ENCODE measurements at regions not wholly inside any gene's neighbourhood (a gene's known extent, or its start where the extent isn't known, plus 50 kb on each side); places are given as distances from the start of the nearest gene placed in this dataset.

DNA sequence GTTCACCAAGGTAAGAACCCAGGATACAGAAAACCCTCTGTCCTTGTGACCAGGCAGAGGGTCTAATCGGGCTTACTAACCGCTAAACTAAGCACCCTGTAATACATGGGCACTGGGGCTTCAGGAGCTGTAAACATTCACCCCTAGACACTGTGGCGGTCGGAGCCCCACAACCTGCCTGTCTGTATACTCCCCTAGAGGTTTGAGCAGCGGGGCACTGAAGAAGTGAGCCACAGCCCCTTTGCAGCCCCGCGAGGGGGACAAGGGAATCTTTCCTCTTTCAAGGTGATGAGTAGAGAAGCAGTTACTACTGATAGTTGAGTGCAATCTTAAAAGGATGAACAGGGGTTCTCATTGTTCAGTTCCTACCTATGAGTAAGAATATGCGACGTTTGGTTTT is 397.2 kb downstream of the AEBP2 start:
- Histone ChIP-seq H3K9me3 (peaks cover 0 to 3% (median 0%) of the 10 kb centered on the region in 11 donors), H3K4me1 (peaks cover 0 to 8% (median 0%) of the 10 kb centered on the region in 9 donors), H3K36me3 (no peaks in the 10 kb centered on the region), H3K4me3 (no peak overlapping the region), H3K27me3 (no peaks in the 10 kb centered on the region), H3K27ac (no peak overlapping the region)
- WGBS, 2 donors: 92 to 96% methylated on average over 9 of the region's 9 CpGs
- ATAC-seq (no peak), DNase-seq (no peak)
- TF ChIP-seq, protein P1, sequence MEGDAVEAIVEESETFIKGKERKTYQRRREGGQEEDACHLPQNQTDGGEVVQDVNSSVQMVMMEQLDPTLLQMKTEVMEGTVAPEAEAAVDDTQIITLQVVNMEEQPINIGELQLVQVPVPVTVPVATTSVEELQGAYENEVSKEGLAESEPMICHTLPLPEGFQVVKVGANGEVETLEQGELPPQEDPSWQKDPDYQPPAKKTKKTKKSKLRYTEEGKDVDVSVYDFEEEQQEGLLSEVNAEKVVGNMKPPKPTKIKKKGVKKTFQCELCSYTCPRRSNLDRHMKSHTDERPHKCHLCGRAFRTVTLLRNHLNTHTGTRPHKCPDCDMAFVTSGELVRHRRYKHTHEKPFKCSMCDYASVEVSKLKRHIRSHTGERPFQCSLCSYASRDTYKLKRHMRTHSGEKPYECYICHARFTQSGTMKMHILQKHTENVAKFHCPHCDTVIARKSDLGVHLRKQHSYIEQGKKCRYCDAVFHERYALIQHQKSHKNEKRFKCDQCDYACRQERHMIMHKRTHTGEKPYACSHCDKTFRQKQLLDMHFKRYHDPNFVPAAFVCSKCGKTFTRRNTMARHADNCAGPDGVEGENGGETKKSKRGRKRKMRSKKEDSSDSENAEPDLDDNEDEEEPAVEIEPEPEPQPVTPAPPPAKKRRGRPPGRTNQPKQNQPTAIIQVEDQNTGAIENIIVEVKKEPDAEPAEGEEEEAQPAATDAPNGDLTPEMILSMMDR (IDR thresholded peaks at IDR 0.05): no peak
- intact Hi-C loops (cut with DNase I): no loop called here

DNA sequence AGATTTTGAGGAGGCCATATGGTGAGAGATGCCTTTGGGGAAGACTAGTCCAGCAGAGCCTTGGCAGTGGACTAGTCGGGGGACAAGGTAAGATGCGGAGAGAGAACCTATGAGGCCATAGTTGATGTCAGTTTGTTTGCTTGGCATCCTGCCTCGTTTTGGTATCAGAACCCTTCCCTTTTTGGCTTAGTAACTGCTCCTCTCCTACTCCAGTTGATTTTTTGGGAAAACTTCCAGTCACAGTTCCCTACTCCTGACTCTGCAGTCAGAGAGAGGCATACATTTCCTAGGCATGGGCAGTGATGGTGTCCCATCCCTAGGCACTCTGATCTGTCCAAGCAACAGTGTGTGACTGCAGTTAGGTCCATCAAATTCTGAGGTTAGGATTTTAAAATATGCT is 398.3 kb downstream of the AEBP2 start:
- DNase-seq (no peak), ATAC-seq (peak in 4 of 8 donors; percentile 15 to 28 (median 25))
- Histone ChIP-seq H3K27me3 (no peaks in the 10 kb centered on the region), H3K36me3 (no peaks in the 10 kb centered on the region), H3K9me3 (no peaks in the 10 kb centered on the region), H3K4me1 (peaks cover 0 to 14% (median 6%) of the 10 kb centered on the region in 9 donors), H3K4me3 (no peak overlapping the region), H3K27ac (no peak overlapping the region)
- intact Hi-C loops (cut with DNase I): no loop called here
- TF ChIP-seq, protein P1 (IDR thresholded peaks at IDR 0.05): no peak
- WGBS, 2 donors: 55 to 63% methylated on average over 3 of the region's 3 CpGs

DNA sequence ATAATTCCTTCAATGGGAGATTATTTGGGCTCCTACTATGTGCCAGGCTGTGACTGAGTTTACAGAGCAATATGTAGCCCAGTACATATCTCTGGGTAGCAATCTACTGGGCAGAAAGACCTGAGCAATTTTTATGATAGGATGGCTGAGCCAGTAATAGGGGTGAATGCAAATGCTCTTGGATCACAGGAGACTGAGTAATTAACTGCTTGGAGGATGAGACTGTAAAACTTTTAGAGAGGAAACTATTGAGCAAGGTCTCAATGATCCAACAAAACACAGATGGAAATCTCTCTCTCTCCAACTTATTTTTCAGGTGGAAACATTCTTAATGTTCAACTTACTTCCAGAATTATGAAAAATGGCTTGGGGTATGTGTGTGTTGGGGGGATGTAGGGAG is 402.2 kb downstream of the AEBP2 start:
- DNase-seq (no peak), ATAC-seq (no peak)
- Histone ChIP-seq H3K4me1 (peaks cover 0 to 17% (median 6%) of the 10 kb centered on the region in 9 donors), H3K36me3 (no peaks in the 10 kb centered on the region), H3K4me3 (no peak overlapping the region), H3K27ac (no peak overlapping the region), H3K27me3 (no peaks in the 10 kb centered on the region), H3K9me3 (peaks cover 0 to 4% (median 0%) of the 10 kb centered on the region in 11 donors)
- intact Hi-C loops (cut with DNase I): loop anchor here in 2 of 10 donors (10.0 kb wide), 2 partner anchors 53 to 87 kb away; no protein-coding TSS in a partner anchor
- TF ChIP-seq, protein P1 (IDR thresholded peaks at IDR 0.05): no peak

DNA sequence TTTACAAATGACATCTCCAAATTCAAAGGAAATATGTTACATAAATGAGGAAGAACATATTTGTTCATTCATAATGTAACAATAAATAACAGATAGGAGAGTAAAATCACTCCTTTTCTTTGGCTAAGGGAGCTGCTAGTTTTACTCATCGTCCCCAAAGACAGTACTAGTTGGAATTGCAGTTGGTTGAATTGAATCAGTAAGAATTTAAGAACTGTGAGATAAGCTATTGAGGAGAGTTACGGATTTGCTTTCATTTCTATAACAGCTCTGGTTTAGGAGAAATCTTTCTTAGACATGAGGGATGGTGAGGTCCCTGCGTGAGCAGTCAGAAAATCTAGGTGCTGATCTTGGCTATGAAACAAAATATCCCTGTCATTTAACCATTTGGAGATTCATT is 402.8 kb downstream of the AEBP2 start:
- peaks cover 0 to 24% (median 8%) of the 10 kb centered on the region in 9 donors for H3K4me1 ChIP-seq
- no peaks in the 10 kb centered on the region for H3K27me3 ChIP-seq
- DNase-seq (no peak), ATAC-seq (no peak)
- H3K27ac ChIP-seq: peak overlapping the region in 1 of 10 donors; percentile 38
- intact Hi-C loops (cut with DNase I): loop anchor here in 2 of 10 donors (10.0 kb wide), 2 partner anchors 53 to 87 kb away; no protein-coding TSS in a partner anchor
- TF ChIP-seq, protein P1 (IDR thresholded peaks at IDR 0.05): no peak
- H3K9me3 ChIP-seq: peaks cover 0 to 4% (median 0%) of the 10 kb centered on the region in 11 donors
- no peaks in the 10 kb centered on the region for H3K36me3 ChIP-seq
- H3K4me3 ChIP-seq: peak overlapping the region in 1 of 10 donors; percentile 12
- WGBS, 2 donors: 21 to 36% methylated on average over 3 of the region's 3 CpGs

All from heart right ventricle (tissue), 16 donors.